A549 (cell line): ENCODE measurements at regions not wholly inside any gene's neighbourhood (a gene's known extent, or its start where the extent isn't known, plus 50 kb on each side); places are given as distances from the start of the nearest gene placed in this dataset.

Experiments
- ATAC-seq, 2 experiments: fragments of 200-7000 bp in 1 of 2; fragments of >200 bp in 1 of 2; cut with Nextera tagmentation in 1 of 2; cut with Tn5 transposase in 1 of 2; 3 replicates each; pipeline versions ENCODE4 v1.8.0 to v1.9.1; 2018 to 2020; ENCODE audit warnings: mild to moderate bottlenecking in 1 of 2, moderate library complexity in 1 of 2
- CTCF ChIA-PET: fragments of 300-600 bp; sonication (Branson Sonifier 250); formaldehyde crosslinking; extraction: SDS; loops from one replicate; lab custom pipeline; 2021; ENCODE audit warnings: antibody characterized with exemption, inconsistent platforms; lab: Yijun Ruan, JAX
- POLR2A ChIA-PET: fragments of 350-600 bp; formaldehyde crosslinking; extraction: SDS; loops from one replicate; lab custom pipeline; 2021; ENCODE audit warnings: antibody characterized with exemption, inconsistent platforms; lab: Yijun Ruan, JAX
- DNase-seq, 2 experiments: peaks; one replicate each; pipeline versions ENCODE4 v3.0.0 to v3.0.0-alpha.2; 2011 to 2016; ENCODE audit warnings: low read depth in 1 of 2, low spot score in 1 of 2
- FAIRE-seq: peaks from 2 replicates; lab custom pipeline; 2011; peaks lifted over from hg19 to GRCh38; lab: Jason Lieb, UNC
- H3K27ac ChIP-seq, 2 experiments: fragments of >200 bp; sonication (Bioruptor Twin); formaldehyde crosslinking; 3 replicates each; pipeline ENCODE4 v1.5.1; 2016 to 2017
- H3K4me1 ChIP-seq: fragments of >200 bp; sonication (Bioruptor Twin); formaldehyde crosslinking; 3 replicates; pipeline ENCODE4 v1.6.1; 2016
- H3K4me2 ChIP-seq: fragments of >200 bp; sonication (Bioruptor Twin); formaldehyde crosslinking; 3 replicates; pipeline ENCODE4 v1.6.1; 2016
- H3K4me3 ChIP-seq: fragments of >200 bp; sonication (Bioruptor Twin); formaldehyde crosslinking; 3 replicates; pipeline ENCODE4 v1.5.1; 2016
- H3K9me3 ChIP-seq: fragments of >200 bp; sonication (Bioruptor Twin); formaldehyde crosslinking; 3 replicates; pipeline ENCODE4 v1.6.1; 2016
- ATOH8 ChIP-seq: fragments of 250-450 bp; sonication (Bioruptor Pico); IDR thresholded peaks from 2 replicates; pipeline ENCODE4 v1.5.0; 2020; ENCODE audit warnings: low read depth, mild to moderate bottlenecking, moderate library complexity
- BHLHE40 ChIP-seq: IDR thresholded peaks from 2 replicates; pipeline ENCODE4 v1.6.1; 2012; ENCODE audit warnings: low read depth, low read length, inconsistent platforms
- CBX2 ChIP-seq: fragments of 200-600 bp; sonication (generic); IDR thresholded peaks from 2 replicates; pipeline ENCODE4 v1.6.1; 2016; ENCODE audit warnings: low read depth, mild to moderate bottlenecking, borderline replicate concordance
- CEBPB ChIP-seq, 2 experiments: fragments of >200 bp in 1 of 2; sonication (Bioruptor Twin) in 1 of 2; formaldehyde crosslinking in 1 of 2; IDR thresholded peaks; 2 replicates each; pipeline ENCODE4 v1.6.1; 2012 to 2016
- CHD4 ChIP-seq: fragments of 200-600 bp; sonication (generic); IDR thresholded peaks from 2 replicates; pipeline ENCODE4 v1.6.1; 2016; ENCODE audit warnings: antibody characterized with exemption, mild to moderate bottlenecking, borderline replicate concordance
- CTCF ChIP-seq: fragments of >200 bp; sonication (Bioruptor Twin); formaldehyde crosslinking; IDR thresholded peaks from 3 replicates; pipeline ENCODE4 v1.5.1; 2016
- EHF ChIP-seq: fragments of 250-450 bp; sonication (Bioruptor Pico); IDR thresholded peaks from 2 replicates; pipeline ENCODE4 v1.5.0; 2020; ENCODE audit warnings: mild to moderate bottlenecking
- ELK1 ChIP-seq: fragments of 150-350 bp; IDR thresholded peaks from 2 replicates; pipeline ENCODE4 v1.6.1; 2014; ENCODE audit warnings: low read depth, mild to moderate bottlenecking, low read length
- FOSL2 ChIP-seq, 2 experiments: fragments of 450-650 bp in 1 of 2; fragments of >200 bp in 1 of 2; sonication (Bioruptor Twin) in 1 of 2; formaldehyde crosslinking; IDR thresholded peaks; 2 replicates each; pipeline versions ENCODE4 v1.5.0 to v1.6.1; 2016 to 2020; ENCODE audit warnings: mild to moderate bottlenecking in 1 of 2, moderate library complexity in 1 of 2
- FOXS1 ChIP-seq: fragments of 250-450 bp; sonication (Bioruptor Pico); IDR thresholded peaks from 2 replicates; pipeline ENCODE4 v1.5.0; 2020; ENCODE audit warnings: mild to moderate bottlenecking, moderate library complexity
- GATA3 ChIP-seq: IDR thresholded peaks from 2 replicates; pipeline ENCODE4 v1.6.1; 2012; ENCODE audit warnings: borderline replicate concordance
- HES2 ChIP-seq: fragments of >200 bp; sonication (Bioruptor Twin); formaldehyde crosslinking; IDR thresholded peaks from 2 replicates; pipeline ENCODE4 v1.6.1; 2016
- HOXB13 ChIP-seq: fragments of 250-450 bp; sonication (Bioruptor Pico); IDR thresholded peaks from 2 replicates; pipeline ENCODE4 v1.5.0; 2020; ENCODE audit warnings: low read depth, mild to moderate bottlenecking, moderate library complexity
- JUN ChIP-seq, 2 experiments: fragments of >200 bp; sonication (Bioruptor Twin); formaldehyde crosslinking; IDR thresholded peaks; 2 replicates in 1 of 2; 3 replicates in 1 of 2; pipeline ENCODE4 v1.6.1; 2016 to 2017
- JUNB ChIP-seq: fragments of >200 bp; sonication (Bioruptor Twin); formaldehyde crosslinking; IDR thresholded peaks from 2 replicates; pipeline ENCODE4 v1.6.1; 2016
- MAFK ChIP-seq: fragments of 450-650 bp; IDR thresholded peaks from 2 replicates; pipeline ENCODE4 v1.6.1; 2014; ENCODE audit not compliant: partially characterized antibody
- MAX ChIP-seq: IDR thresholded peaks from 2 replicates; pipeline ENCODE4 v1.6.1; 2012
- NFE2L2 ChIP-seq: fragments of 150-350 bp; conservative IDR thresholded peaks from 2 replicates; pipeline ENCODE4 v1.6.1; 2014; ENCODE audit warnings: low read length
- POLR2AphosphoS2 ChIP-seq: conservative IDR thresholded peaks from 2 replicates; pipeline ENCODE4 v1.6.1; 2012; ENCODE audit warnings: low read length, improper control_type of control experiment, inconsistent platforms
- REST ChIP-seq: fragments of 200-600 bp; sonication (generic); IDR thresholded peaks from 2 replicates; pipeline ENCODE4 v1.6.1; 2016; ENCODE audit warnings: antibody characterized with exemption, mild to moderate bottlenecking, moderate library complexity
- RFX5 ChIP-seq: fragments of 450-650 bp; IDR thresholded peaks from 2 replicates; pipeline ENCODE4 v1.7.1; 2014; ENCODE audit warnings: antibody characterized with exemption, mild to moderate bottlenecking, moderate library complexity
- SMC3 ChIP-seq: fragments of >200 bp; sonication (Bioruptor Twin); formaldehyde crosslinking; IDR thresholded peaks from 3 replicates; pipeline ENCODE4 v1.6.1; 2018; ENCODE audit warnings: inconsistent platforms
- ZSCAN20 ChIP-seq: fragments of 250-450 bp; sonication (Bioruptor Pico); IDR thresholded peaks from 2 replicates; pipeline ENCODE4 v1.8.0; 2022; ENCODE audit warnings: mild to moderate bottlenecking, moderate library complexity
- WGBS: methylation state at CpG from one replicate; pipeline ENCODE4 v1.1.6; 2017; ENCODE audit errors: missing lambda C conversion rate; 5-methylcytosine and 5-hydroxymethylcytosine counted together

GRCh38 chr2:188835821-188836220, 138.4 kb upstream of the COL3A1 start:
- ATAC-seq (no peak), DNase-seq (no peak)
- POLR2A ChIA-PET, result no interaction called here

GRCh38 chr2:188845692-188846091, 128.5 kb upstream of the COL3A1 start:
- ATAC-seq (no peak), DNase-seq (no peak), FAIRE-seq (no peak)
- CTCF ChIA-PET, result no interaction called here
- Histone ChIP-seq H3K4me2 (no peak overlapping the region), H3K9me3 (no peaks in the 10 kb centered on the region), H3K4me1 (0 out of 3 replicates have a peak, but pooled peaks cover 3% of the 10 kb centered on the region), H3K4me3 (no peak overlapping the region), H3K27ac (no peak overlapping the region)
- no peak for TF ChIP-seq CEBPB (IDR thresholded peaks at IDR 0.05)
- TF ChIP-seq FOSL2 (IDR thresholded peaks at IDR 0.05), result no peak
- no peak for TF ChIP-seq FOSL2 (CRISPR knock-in tag; IDR thresholded peaks at IDR 0.05)
- no peak for TF ChIP-seq JUNB
- TF ChIP-seq ZSCAN20 (CRISPR knock-in tag), result no peak
- no peak for TF ChIP-seq MAX
- no peak for TF ChIP-seq GATA3
- no peak for TF ChIP-seq RFX5
- TF ChIP-seq MAFK, result no peak
- TF ChIP-seq EHF (CRISPR knock-in tag), result no peak
- no peak for TF ChIP-seq HOXB13 (CRISPR knock-in tag)
- no peak for TF ChIP-seq SMC3
- TF ChIP-seq CBX2, result no peak
- no peak for TF ChIP-seq REST
- no peak for TF ChIP-seq NFE2L2
- no peak for TF ChIP-seq HES2
- no peak for TF ChIP-seq POLR2AphosphoS2
- no peak for TF ChIP-seq ELK1
- no peak for TF ChIP-seq CHD4
- POLR2A ChIA-PET, result no interaction called here

More at GRCh38 chr2:188835821-188836220, 138.4 kb upstream of the COL3A1 start:
- Histone ChIP-seq H3K9me3 (0 out of 3 replicates have a peak, but pooled peaks cover 6% of the 10 kb centered on the region), H3K4me1 (no peaks in the 10 kb centered on the region), H3K4me3 (no peak overlapping the region), H3K27ac (no peak overlapping the region), H3K4me2 (no peak overlapping the region)
- TF ChIP-seq BHLHE40, result no peak
- TF ChIP-seq FOXS1 (CRISPR knock-in tag), result no peak
- no peak for TF ChIP-seq ATOH8 (CRISPR knock-in tag)
- TF ChIP-seq JUN (IDR thresholded peaks at IDR 0.05), result no peak
- TF ChIP-seq CTCF, result no peak
- FAIRE-seq, result no peak
- CTCF ChIA-PET, result interaction anchor here (1.5 kb wide), 1 partner anchor 9 kb away, joined by 5 read pairs; no protein-coding TSS in a partner anchor
- 71% methylated on average over 2 of the region's 2 CpGs for WGBS
